BLaER1 (cell line): ENCODE measurements at regions not wholly inside any gene's neighbourhood (a gene's known extent, or its start where the extent isn't known, plus 50 kb on each side); places are given as distances from the start of the nearest gene placed in this dataset.

Experiments
- H3K27ac ChIP-seq: shearing (Covaris generic); formaldehyde crosslinking; 2 replicates; pipeline ENCODE4 v1.8.1; 2022
- H3K27me3 ChIP-seq: shearing (Covaris generic); formaldehyde crosslinking; 2 replicates; pipeline ENCODE4 v1.8.1; 2022
- H3K36me3 ChIP-seq: shearing (Covaris generic); formaldehyde crosslinking; 2 replicates; pipeline ENCODE4 v1.8.1; 2022
- H3K4me1 ChIP-seq: shearing (Covaris generic); formaldehyde crosslinking; 2 replicates; pipeline ENCODE4 v1.8.1; 2022
- H3K4me2 ChIP-seq: shearing (Covaris generic); formaldehyde crosslinking; 2 replicates; pipeline ENCODE4 v1.8.1; 2022
- H3K4me3 ChIP-seq: shearing (Covaris generic); formaldehyde crosslinking; 2 replicates; pipeline ENCODE4 v1.8.1; 2022
- H3K9ac ChIP-seq: shearing (Covaris generic); formaldehyde crosslinking; 2 replicates; pipeline ENCODE4 v1.8.1; 2022
- H3K9me3 ChIP-seq: shearing (Covaris generic); formaldehyde crosslinking; 2 replicates; pipeline ENCODE4 v1.8.1; 2022
- H4K20me1 ChIP-seq: shearing (Covaris generic); formaldehyde crosslinking; 2 replicates; pipeline ENCODE4 v1.8.1; 2022
- Cebpa-rat ChIP-seq: shearing (Covaris generic); IDR thresholded peaks from 2 replicates; pipeline ENCODE4 v1.8.1; 2022

GRCh38 chr10:65735382-65735781 is 1190.5 kb upstream of the LRRTM3 start:
- Histone ChIP-seq H3K9me3 (no peaks in the 10 kb centered on the region), H3K4me3 (no peak overlapping the region), H3K27ac (no peak overlapping the region), H3K4me2 (no peak overlapping the region), H3K27me3 (no peaks in the 10 kb centered on the region), H3K9ac (no peak overlapping the region), H3K4me1 (no peaks in the 10 kb centered on the region), H3K36me3 (no peaks in the 10 kb centered on the region), H4K20me1 (no peaks in the 10 kb centered on the region)
- TF ChIP-seq Cebpa-rat = no peak

- no peaks in the 10 kb centered on the region for H3K27me3 ChIP-seq
- no peaks in the 10 kb centered on the region for H3K36me3 ChIP-seq
- H3K9me3 ChIP-seq = no peaks in the 10 kb centered on the region
- no peaks in the 10 kb centered on the region for H3K4me1 ChIP-seq
- no peak overlapping the region for H3K27ac ChIP-seq
- H3K9ac ChIP-seq = no peak overlapping the region
- no peak for TF ChIP-seq Cebpa-rat
- no peaks in the 10 kb centered on the region for H4K20me1 ChIP-seq
- no peak overlapping the region for H3K4me3 ChIP-seq
- H3K4me2 ChIP-seq = no peak overlapping the region
Measured at GRCh38 chr10:65742906-65743305, 1182.9 kb upstream of the LRRTM3 start.

GRCh38 chr10:65751218-65751617 is 1174.6 kb upstream of the LRRTM3 start:
- H4K20me1 ChIP-seq = no peaks in the 10 kb centered on the region
- H3K4me1 ChIP-seq = no peaks in the 10 kb centered on the region
- H3K9me3 ChIP-seq = no peaks in the 10 kb centered on the region

GRCh38 chr10:65751896-65752295 is 1173.9 kb upstream of the LRRTM3 start:
- TF ChIP-seq Cebpa-rat = no peak

More at GRCh38 chr10:65751218-65751617, 1174.6 kb upstream of the LRRTM3 start:
- Histone ChIP-seq H3K36me3 (no peaks in the 10 kb centered on the region), H3K9ac (no peak overlapping the region), H3K4me2 (no peak overlapping the region), H3K27ac (no peak overlapping the region), H3K4me3 (no peak overlapping the region), H3K27me3 (no peaks in the 10 kb centered on the region)
- TF ChIP-seq Cebpa-rat = no peak

GRCh38 chr10:65753532-65753931 is 1172.3 kb upstream of the LRRTM3 start:
- no peaks in the 10 kb centered on the region for H3K4me1 ChIP-seq
- no peaks in the 10 kb centered on the region for H3K36me3 ChIP-seq
- no peaks in the 10 kb centered on the region for H3K27me3 ChIP-seq
- no peaks in the 10 kb centered on the region for H3K9me3 ChIP-seq
- H3K4me3 ChIP-seq = no peak overlapping the region
- H3K27ac ChIP-seq = no peak overlapping the region
- H3K9ac ChIP-seq = no peak overlapping the region
- no peak overlapping the region for H3K4me2 ChIP-seq
- H4K20me1 ChIP-seq = no peaks in the 10 kb centered on the region
- no peak for TF ChIP-seq Cebpa-rat

More at GRCh38 chr10:65751896-65752295, 1173.9 kb upstream of the LRRTM3 start:
- Histone ChIP-seq H4K20me1 (no peaks in the 10 kb centered on the region), H3K4me2 (no peak overlapping the region), H3K36me3 (no peaks in the 10 kb centered on the region), H3K4me1 (no peaks in the 10 kb centered on the region), H3K27me3 (no peaks in the 10 kb centered on the region), H3K4me3 (no peak overlapping the region), H3K9ac (no peak overlapping the region), H3K27ac (no peak overlapping the region), H3K9me3 (no peaks in the 10 kb centered on the region)

- no peak overlapping the region for H3K4me2 ChIP-seq
- no peak for TF ChIP-seq Cebpa-rat
- H3K4me1 ChIP-seq = no peaks in the 10 kb centered on the region
Measured at GRCh38 chr10:65754112-65754511, 1171.7 kb upstream of the LRRTM3 start.

GRCh38 chr10:65762311-65762710 is 1163.5 kb upstream of the LRRTM3 start:
- Histone ChIP-seq H3K4me2 (no peak overlapping the region), H3K4me3 (no peak overlapping the region)

More at GRCh38 chr10:65754112-65754511, 1171.7 kb upstream of the LRRTM3 start:
- no peak overlapping the region for H3K27ac ChIP-seq
- H3K9me3 ChIP-seq = no peaks in the 10 kb centered on the region
- no peaks in the 10 kb centered on the region for H4K20me1 ChIP-seq
- H3K4me3 ChIP-seq = no peak overlapping the region
- no peaks in the 10 kb centered on the region for H3K36me3 ChIP-seq
- H3K9ac ChIP-seq = no peak overlapping the region
- H3K27me3 ChIP-seq = no peaks in the 10 kb centered on the region

GRCh38 chr10:65765006-65765541 is 1160.8 kb upstream of the LRRTM3 start:
- H3K4me3 ChIP-seq = no peak overlapping the region
- H4K20me1 ChIP-seq = no peaks in the 10 kb centered on the region
- H3K9me3 ChIP-seq = no peaks in the 10 kb centered on the region
- H3K4me1 ChIP-seq = no peaks in the 10 kb centered on the region
- no peaks in the 10 kb centered on the region for H3K27me3 ChIP-seq
- H3K9ac ChIP-seq = no peak overlapping the region
- TF ChIP-seq Cebpa-rat = no peak
- H3K36me3 ChIP-seq = no peaks in the 10 kb centered on the region
- no peak overlapping the region for H3K27ac ChIP-seq
- no peak overlapping the region for H3K4me2 ChIP-seq

More at GRCh38 chr10:65762311-65762710, 1163.5 kb upstream of the LRRTM3 start:
- Histone ChIP-seq H3K36me3 (no peaks in the 10 kb centered on the region), H3K4me1 (no peaks in the 10 kb centered on the region), H3K9ac (no peak overlapping the region), H3K27ac (no peak overlapping the region), H3K27me3 (no peaks in the 10 kb centered on the region), H3K9me3 (no peaks in the 10 kb centered on the region), H4K20me1 (no peaks in the 10 kb centered on the region)
- TF ChIP-seq Cebpa-rat = no peak

- no peaks in the 10 kb centered on the region for H3K9me3 ChIP-seq
- TF ChIP-seq Cebpa-rat = no peak
Measured at GRCh38 chr10:65769828-65770227, 1156.0 kb upstream of the LRRTM3 start.

GRCh38 chr10:65778753-65779152 is 1147.1 kb upstream of the LRRTM3 start:
- no peaks in the 10 kb centered on the region for H3K27me3 ChIP-seq
- H3K4me2 ChIP-seq = no peak overlapping the region
- H3K9ac ChIP-seq = no peak overlapping the region
- TF ChIP-seq Cebpa-rat = no peak
- H3K4me3 ChIP-seq = no peak overlapping the region
- H3K4me1 ChIP-seq = no peaks in the 10 kb centered on the region
- H3K9me3 ChIP-seq = no peaks in the 10 kb centered on the region
- H3K36me3 ChIP-seq = no peaks in the 10 kb centered on the region
- H4K20me1 ChIP-seq = no peaks in the 10 kb centered on the region
- H3K27ac ChIP-seq = no peak overlapping the region

More at GRCh38 chr10:65769828-65770227, 1156.0 kb upstream of the LRRTM3 start:
- H3K9ac ChIP-seq = no peak overlapping the region
- no peaks in the 10 kb centered on the region for H3K36me3 ChIP-seq
- no peaks in the 10 kb centered on the region for H4K20me1 ChIP-seq
- H3K27me3 ChIP-seq = no peaks in the 10 kb centered on the region
- H3K27ac ChIP-seq = no peak overlapping the region
- H3K4me2 ChIP-seq = no peak overlapping the region
- no peaks in the 10 kb centered on the region for H3K4me1 ChIP-seq
- H3K4me3 ChIP-seq = no peak overlapping the region

GRCh38 chr10:65779985-65780384 is 1145.9 kb upstream of the LRRTM3 start:
- H3K4me1 ChIP-seq = no peaks in the 10 kb centered on the region
- H3K4me2 ChIP-seq = no peak overlapping the region
- H3K9me3 ChIP-seq = no peaks in the 10 kb centered on the region
- TF ChIP-seq Cebpa-rat = no peak
- no peaks in the 10 kb centered on the region for H3K27me3 ChIP-seq
- H4K20me1 ChIP-seq = no peaks in the 10 kb centered on the region
- H3K9ac ChIP-seq = no peak overlapping the region
- H3K36me3 ChIP-seq = no peaks in the 10 kb centered on the region
- no peak overlapping the region for H3K27ac ChIP-seq
- no peak overlapping the region for H3K4me3 ChIP-seq
